ENCODE measurements at regions not wholly inside any gene's neighbourhood (a gene's known extent, or its start where the extent isn't known, plus 50 kb on each side); places are given as distances from the start of the nearest gene placed in this dataset.

- DNase-seq, result no peak
- Mint-ChIP-seq H3K4me1 (ENCODE audit: low read depth) (peaks cover under 1% of the 10 kb centered on the region), H3K27me3 (peaks cover 10% of the 10 kb centered on the region), H3K9me3 (no peaks in the 10 kb centered on the region), H3K36me3 (ENCODE audit: low read depth) (no peaks in the 10 kb centered on the region), H3K4me3 (no peak overlapping the region), H3K27ac (no peak overlapping the region)
Measured at GRCh38 chr15:98144388-98144787, 183.9 kb downstream of the ARRDC4 start.

- H3K4me1 Mint-ChIP-seq (ENCODE audit: low read depth), result no peaks in the 10 kb centered on the region
- H3K4me3 Mint-ChIP-seq, result no peak overlapping the region
- H3K9me3 Mint-ChIP-seq, result no peaks in the 10 kb centered on the region
- no peak for DNase-seq
- H3K27me3 Mint-ChIP-seq, result peaks cover 10% of the 10 kb centered on the region
- H3K27ac Mint-ChIP-seq, result no peak overlapping the region
- no peaks in the 10 kb centered on the region for H3K36me3 Mint-ChIP-seq (ENCODE audit: low read depth)
Measured at GRCh38 chr15:98146031-98146820, 185.7 kb downstream of the ARRDC4 start.

- Mint-ChIP-seq H3K27me3 (peaks cover 10% of the 10 kb centered on the region), H3K4me1 (ENCODE audit: low read depth) (no peaks in the 10 kb centered on the region), H3K36me3 (ENCODE audit: low read depth) (no peaks in the 10 kb centered on the region), H3K27ac (no peak overlapping the region), H3K4me3 (no peak overlapping the region), H3K9me3 (no peaks in the 10 kb centered on the region)
- no peak for DNase-seq
Measured at GRCh38 chr15:98147415-98147814, 186.9 kb downstream of the ARRDC4 start.

- Mint-ChIP-seq H3K9me3 (no peaks in the 10 kb centered on the region), H3K27ac (no peak overlapping the region), H3K27me3 (peaks cover 10% of the 10 kb centered on the region), H3K4me1 (ENCODE audit: low read depth) (no peaks in the 10 kb centered on the region), H3K36me3 (ENCODE audit: low read depth) (no peaks in the 10 kb centered on the region), H3K4me3 (no peak overlapping the region)
- DNase-seq, result no peak
Measured at GRCh38 chr15:98150084-98150483, 189.6 kb downstream of the ARRDC4 start.

GRCh38 chr15:98150536-98150935 lies 190.0 kb downstream of the ARRDC4 start:
- H3K4me1 Mint-ChIP-seq (ENCODE audit: low read depth), result no peaks in the 10 kb centered on the region
- H3K27me3 Mint-ChIP-seq, result peaks cover 10% of the 10 kb centered on the region
- H3K27ac Mint-ChIP-seq, result no peak overlapping the region
- H3K4me3 Mint-ChIP-seq, result no peak overlapping the region
- no peaks in the 10 kb centered on the region for H3K36me3 Mint-ChIP-seq (ENCODE audit: low read depth)
- no peaks in the 10 kb centered on the region for H3K9me3 Mint-ChIP-seq
- DNase-seq, result no peak

- Mint-ChIP-seq H3K27me3 (peaks cover 10% of the 10 kb centered on the region), H3K9me3 (no peaks in the 10 kb centered on the region), H3K4me1 (ENCODE audit: low read depth) (no peaks in the 10 kb centered on the region), H3K36me3 (ENCODE audit: low read depth) (no peaks in the 10 kb centered on the region), H3K27ac (no peak overlapping the region), H3K4me3 (no peak overlapping the region)
- no peak for DNase-seq
Measured at GRCh38 chr15:98151096-98151495, 190.6 kb downstream of the ARRDC4 start.

- no peaks in the 10 kb centered on the region for H3K9me3 Mint-ChIP-seq
- no peaks in the 10 kb centered on the region for H3K36me3 Mint-ChIP-seq (ENCODE audit: low read depth)
- H3K4me1 Mint-ChIP-seq (ENCODE audit: low read depth), result no peaks in the 10 kb centered on the region
- no peak for DNase-seq
- peaks cover 10% of the 10 kb centered on the region for H3K27me3 Mint-ChIP-seq
- H3K27ac Mint-ChIP-seq, result no peak overlapping the region
- no peak overlapping the region for H3K4me3 Mint-ChIP-seq
Measured at GRCh38 chr15:98152156-98152555, 191.7 kb downstream of the ARRDC4 start.

GRCh38 chr15:98154863-98155262 lies 194.4 kb downstream of the ARRDC4 start:
- no peaks in the 10 kb centered on the region for H3K9me3 Mint-ChIP-seq

GRCh38 chr15:98155356-98155755 lies 194.9 kb downstream of the ARRDC4 start:
- H3K27me3 Mint-ChIP-seq, result no peaks in the 10 kb centered on the region
- H3K36me3 Mint-ChIP-seq (ENCODE audit: low read depth), result no peaks in the 10 kb centered on the region
- H3K4me1 Mint-ChIP-seq (ENCODE audit: low read depth), result peaks cover 11% of the 10 kb centered on the region
- H3K27ac Mint-ChIP-seq, result no peak overlapping the region
- DNase-seq, result no peak
- H3K9me3 Mint-ChIP-seq, result no peaks in the 10 kb centered on the region
- no peak overlapping the region for H3K4me3 Mint-ChIP-seq

More at GRCh38 chr15:98154863-98155262, 194.4 kb downstream of the ARRDC4 start:
- no peak overlapping the region for H3K4me3 Mint-ChIP-seq
- H3K36me3 Mint-ChIP-seq (ENCODE audit: low read depth), result no peaks in the 10 kb centered on the region
- DNase-seq, result no peak
- no peaks in the 10 kb centered on the region for H3K27me3 Mint-ChIP-seq
- no peak overlapping the region for H3K27ac Mint-ChIP-seq
- peaks cover 6% of the 10 kb centered on the region for H3K4me1 Mint-ChIP-seq (ENCODE audit: low read depth)

- peak; percentile 32 for DNase-seq
- peak overlapping the region; percentile 14 for H3K4me3 Mint-ChIP-seq
- H3K9me3 Mint-ChIP-seq, result no peaks in the 10 kb centered on the region
- H3K27ac Mint-ChIP-seq, result peak overlapping the region; percentile 53
- no peaks in the 10 kb centered on the region for H3K36me3 Mint-ChIP-seq (ENCODE audit: low read depth)
- peaks cover 21% of the 10 kb centered on the region for H3K4me1 Mint-ChIP-seq (ENCODE audit: low read depth)
- no peaks in the 10 kb centered on the region for H3K27me3 Mint-ChIP-seq
Measured at GRCh38 chr15:98160236-98160635, 199.7 kb downstream of the ARRDC4 start.

- no peaks in the 10 kb centered on the region for H3K9me3 Mint-ChIP-seq
- H3K4me1 Mint-ChIP-seq (ENCODE audit: low read depth), result peaks cover 21% of the 10 kb centered on the region
- H3K27me3 Mint-ChIP-seq, result no peaks in the 10 kb centered on the region
- no peak overlapping the region for H3K4me3 Mint-ChIP-seq
- no peak overlapping the region for H3K27ac Mint-ChIP-seq
- DNase-seq, result no peak
- no peaks in the 10 kb centered on the region for H3K36me3 Mint-ChIP-seq (ENCODE audit: low read depth)
Measured at GRCh38 chr15:98163319-98164045, 203.0 kb downstream of the ARRDC4 start.

GRCh38 chr15:98164571-98164970 lies 204.1 kb downstream of the ARRDC4 start:
- H3K4me1 Mint-ChIP-seq (ENCODE audit: low read depth), result peaks cover 18% of the 10 kb centered on the region
- no peak overlapping the region for H3K27ac Mint-ChIP-seq
- H3K4me3 Mint-ChIP-seq, result no peak overlapping the region
- H3K27me3 Mint-ChIP-seq, result no peaks in the 10 kb centered on the region
- DNase-seq, result no peak
- no peaks in the 10 kb centered on the region for H3K36me3 Mint-ChIP-seq (ENCODE audit: low read depth)
- H3K9me3 Mint-ChIP-seq, result no peaks in the 10 kb centered on the region

- no peak for DNase-seq
- Mint-ChIP-seq H3K9me3 (no peaks in the 10 kb centered on the region), H3K27ac (no peak overlapping the region), H3K4me1 (ENCODE audit: low read depth) (peaks cover 14% of the 10 kb centered on the region), H3K36me3 (ENCODE audit: low read depth) (no peaks in the 10 kb centered on the region), H3K4me3 (no peak overlapping the region), H3K27me3 (no peaks in the 10 kb centered on the region)
Measured at GRCh38 chr15:98164986-98165385, 204.5 kb downstream of the ARRDC4 start.

GRCh38 chr15:98167722-98168268 lies 207.3 kb downstream of the ARRDC4 start:
- no peaks in the 10 kb centered on the region for H3K9me3 Mint-ChIP-seq
- no peaks in the 10 kb centered on the region for H3K4me1 Mint-ChIP-seq (ENCODE audit: low read depth)
- H3K4me3 Mint-ChIP-seq, result no peak overlapping the region
- H3K36me3 Mint-ChIP-seq (ENCODE audit: low read depth), result no peaks in the 10 kb centered on the region
- DNase-seq, result no peak
- H3K27me3 Mint-ChIP-seq, result no peaks in the 10 kb centered on the region
- H3K27ac Mint-ChIP-seq, result no peak overlapping the region

GRCh38 chr15:98169551-98169950 lies 209.0 kb downstream of the ARRDC4 start:
- peaks cover 6% of the 10 kb centered on the region for H3K27me3 Mint-ChIP-seq
- DNase-seq, result no peak
- H3K4me3 Mint-ChIP-seq, result no peak overlapping the region
- no peaks in the 10 kb centered on the region for H3K9me3 Mint-ChIP-seq
- no peak overlapping the region for H3K27ac Mint-ChIP-seq
- no peaks in the 10 kb centered on the region for H3K4me1 Mint-ChIP-seq (ENCODE audit: low read depth)
- no peaks in the 10 kb centered on the region for H3K36me3 Mint-ChIP-seq (ENCODE audit: low read depth)

Measured in activated T-cell treated with anti-CD3 and anti-CD28 coated beads, Interleukin-2, amount 50 U/mL, for 24 hours (primary cell).